Thymus (tissue), 11 donors: ENCODE measurements at regions not wholly inside any gene's neighbourhood (a gene's known extent, or its start where the extent isn't known, plus 50 kb on each side); places are given as distances from the start of the nearest gene placed in this dataset.
"Not testable (repeated sequence)": the region's sequence is repeated elsewhere in the genome, so short reads cannot be mapped to it uniquely, and the experiment has no call there.

Experiments
- DNase-seq, 9 donors: peaks; one replicate each; pipeline ENCODE4 v3.0.0-alpha.2; 2013; ENCODE audit warnings: low spot score in 9 of 9, low read depth in 6 of 9, missing footprints in 1 of 9
- H3K27ac ChIP-seq, 2 donors: one replicate each; pipeline ENCODE4 v1.5.1; 2013; ENCODE audit warnings: control low read depth in 1 of 2, low read depth in 1 of 2, low read length in 1 of 2, mild to moderate bottlenecking in 1 of 2, moderate library complexity in 1 of 2
- H3K27me3 ChIP-seq, 2 donors: one replicate each; pipeline ENCODE4 v1.5.1; 2013; ENCODE audit warnings: low read length in 1 of 2; ENCODE audit not compliant: control insufficient read depth in 2 of 2, insufficient read depth in 1 of 2
- H3K36me3 ChIP-seq, 2 donors: one replicate each; pipeline ENCODE4 v1.5.1; 2013; ENCODE audit warnings: low read length in 1 of 2, mild to moderate bottlenecking in 1 of 2, moderate library complexity in 1 of 2; ENCODE audit not compliant: control insufficient read depth in 2 of 2, insufficient read depth in 2 of 2
- H3K4me1 ChIP-seq, 2 donors: one replicate each; pipeline ENCODE4 v1.5.1; 2013; ENCODE audit warnings: low read length in 2 of 2; ENCODE audit not compliant: control insufficient read depth in 2 of 2, insufficient read depth in 2 of 2
- H3K4me3 ChIP-seq, 2 donors: one replicate each; pipeline ENCODE4 v1.5.1; 2013; ENCODE audit warnings: low read length in 2 of 2, control low read depth in 1 of 2, mild to moderate bottlenecking in 1 of 2
- H3K9me3 ChIP-seq, 2 donors: one replicate each; pipeline ENCODE4 v1.5.1; 2013; ENCODE audit warnings: low read length in 1 of 2, mild to moderate bottlenecking in 1 of 2; ENCODE audit not compliant: control insufficient read depth in 2 of 2, insufficient read depth in 1 of 2
- WGBS: extraction: QIAGEN DNeasy Blood & Tissue Kit; methylation state at CpG from one replicate; pipeline ENCODE4 v1.1.7; 2013; 5-methylcytosine and 5-hydroxymethylcytosine counted together
- donor health status: healthy.

- no peak for DNase-seq
- Histone ChIP-seq H3K27me3 (no peaks in the 10 kb centered on the region), H3K9me3 (no peaks in the 10 kb centered on the region), H3K4me1 (no peaks in the 10 kb centered on the region), H3K4me3 (no peak overlapping the region), H3K27ac (no peak overlapping the region), H3K36me3 (no peaks in the 10 kb centered on the region)
- 95% methylated on average over 6 of the region's 6 CpGs for WGBS
Measured at GRCh38 chr4:56156141-56156540, 207.4 kb downstream of the CEP135 start.

DNA sequence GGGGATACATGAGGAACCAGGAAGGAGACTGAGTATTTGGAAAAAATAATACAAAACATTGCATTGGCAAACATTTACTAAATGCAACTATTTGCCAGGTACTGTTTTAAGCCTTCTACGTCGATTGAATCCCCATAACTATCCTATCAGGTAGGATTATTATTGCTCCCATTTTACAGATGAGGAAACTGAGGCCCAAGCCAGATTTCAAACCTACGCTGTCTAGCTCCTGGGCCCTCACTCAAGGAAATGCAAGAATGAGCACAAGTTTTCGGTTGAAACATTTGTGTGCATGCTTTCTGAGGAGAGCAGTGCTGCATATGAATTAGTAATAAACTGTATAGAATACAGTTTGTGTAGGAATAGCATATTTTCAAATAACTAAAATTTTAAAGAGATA lies 206.7 kb downstream of the CEP135 start:
- no peaks in the 10 kb centered on the region for H3K36me3 ChIP-seq
- DNase-seq = no peak
- no peak overlapping the region for H3K27ac ChIP-seq
- no peaks in the 10 kb centered on the region for H3K4me1 ChIP-seq
- 99% methylated on average over 4 of the region's 4 CpGs for WGBS
- H3K4me3 ChIP-seq = no peak overlapping the region
- no peaks in the 10 kb centered on the region for H3K27me3 ChIP-seq
- H3K9me3 ChIP-seq = no peaks in the 10 kb centered on the region

GRCh38 chr4:56149591-56149990 lies 200.8 kb downstream of the CEP135 start:
- Histone ChIP-seq H3K36me3 (no peaks in the 10 kb centered on the region), H3K27me3 (no peaks in the 10 kb centered on the region), H3K4me1 (no peaks in the 10 kb centered on the region), H3K4me3 (no peak overlapping the region), H3K9me3 (no peaks in the 10 kb centered on the region), H3K27ac (no peak overlapping the region)
- WGBS = 50% methylated on average over 2 of the region's 2 CpGs
- DNase-seq = no peak

DNA sequence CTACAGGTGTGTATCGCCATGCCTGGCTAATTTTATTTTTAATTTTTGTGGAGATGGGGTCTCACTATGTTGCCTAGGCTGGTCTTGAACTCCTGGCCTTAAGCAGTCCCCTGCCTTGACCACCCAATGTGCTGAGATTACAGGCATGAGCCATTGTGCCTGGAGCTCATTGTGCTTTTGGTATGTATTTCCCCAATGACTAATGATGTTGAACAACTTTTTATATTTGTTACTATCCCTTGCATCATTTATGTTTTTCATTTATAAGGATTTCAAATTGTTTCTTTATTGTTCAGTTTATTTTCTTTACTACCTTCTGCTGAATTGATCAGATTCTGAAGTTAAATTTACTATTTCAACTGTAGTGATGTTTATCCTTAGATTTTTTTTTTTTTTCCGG lies 199.7 kb downstream of the CEP135 start:
- Histone ChIP-seq H3K4me3 (no peak overlapping the region), H3K27me3 (no peaks in the 10 kb centered on the region), H3K27ac (no peak overlapping the region), H3K9me3 (no peaks in the 10 kb centered on the region), H3K36me3 (no peaks in the 10 kb centered on the region), H3K4me1 (no peaks in the 10 kb centered on the region)
- DNase-seq = no peak
- WGBS = 96% methylated on average over 2 of the region's 2 CpGs

DNA sequence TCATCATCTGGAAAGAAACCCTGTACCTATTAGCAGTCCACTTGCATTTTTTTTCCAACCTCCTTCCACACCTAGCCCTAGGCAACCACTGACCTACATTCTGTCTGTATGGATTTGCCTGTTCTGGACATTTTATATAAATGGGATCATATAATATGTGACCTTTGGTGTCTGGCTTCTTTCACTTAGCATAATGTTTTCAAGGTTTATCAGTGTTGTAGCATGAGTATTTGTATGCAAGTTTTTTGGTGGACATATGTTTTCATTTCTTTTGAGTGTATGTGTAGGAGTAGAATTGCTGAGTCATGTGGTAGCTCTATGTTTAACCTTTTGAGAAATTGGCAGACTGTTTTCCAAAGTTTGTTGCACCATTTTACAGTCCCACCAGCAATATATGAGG lies 198.6 kb downstream of the CEP135 start:
- no peak overlapping the region for H3K4me3 ChIP-seq
- no peaks in the 10 kb centered on the region for H3K4me1 ChIP-seq
- no peaks in the 10 kb centered on the region for H3K27me3 ChIP-seq
- no peak overlapping the region for H3K27ac ChIP-seq
- H3K9me3 ChIP-seq = no peaks in the 10 kb centered on the region
- DNase-seq = no peak
- no peaks in the 10 kb centered on the region for H3K36me3 ChIP-seq

DNA sequence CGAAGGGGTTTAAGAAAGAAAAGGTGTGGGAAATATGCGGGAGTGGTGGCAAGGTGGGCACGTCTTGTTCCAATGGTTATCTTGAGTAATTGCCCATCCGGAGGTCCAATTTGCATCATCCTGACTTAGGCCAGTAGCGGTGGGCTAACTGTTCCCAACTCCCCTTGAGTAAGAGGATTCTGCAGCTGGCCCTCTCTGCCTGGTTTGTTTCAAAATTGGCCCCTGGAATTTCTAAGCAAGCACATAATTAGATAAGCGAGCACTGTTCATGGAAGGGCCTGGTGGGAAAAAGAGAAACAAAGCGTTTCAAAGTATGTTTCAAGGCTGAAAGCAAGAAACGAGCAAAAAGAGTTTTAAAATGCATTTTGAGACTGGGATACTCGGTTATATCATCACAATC lies 198.2 kb downstream of the CEP135 start:
- no peaks in the 10 kb centered on the region for H3K4me1 ChIP-seq
- no peak for DNase-seq
- H3K27ac ChIP-seq = no peak overlapping the region
- no peaks in the 10 kb centered on the region for H3K27me3 ChIP-seq
- H3K36me3 ChIP-seq = no peaks in the 10 kb centered on the region
- no peaks in the 10 kb centered on the region for H3K9me3 ChIP-seq
- H3K4me3 ChIP-seq = no peak overlapping the region
- 96% methylated on average over 9 of the region's 9 CpGs for WGBS

DNA sequence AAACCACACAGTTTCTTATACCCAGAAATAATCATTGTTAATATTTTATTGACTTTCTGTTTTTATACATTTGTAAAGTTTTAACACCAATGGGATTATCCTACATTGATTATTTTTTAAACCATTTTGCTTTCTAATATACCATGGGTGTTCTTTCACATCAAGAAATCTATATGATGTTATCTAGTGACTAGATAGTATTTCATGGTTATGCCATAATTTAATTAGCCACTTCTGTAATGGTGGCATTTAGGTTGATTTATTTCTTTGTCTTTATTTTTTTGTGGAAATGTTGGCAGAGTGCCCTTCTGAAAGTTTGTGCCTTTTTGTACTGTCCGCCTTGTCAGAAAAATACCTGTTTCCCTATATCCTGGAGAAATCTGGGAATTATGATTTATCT lies 193.3 kb downstream of the CEP135 start:
- Histone ChIP-seq H3K36me3 (no peaks in the 10 kb centered on the region), H3K4me3 (no peak overlapping the region), H3K9me3 (no peaks in the 10 kb centered on the region), H3K27me3 (no peaks in the 10 kb centered on the region), H3K27ac (no peak overlapping the region), H3K4me1 (no peaks in the 10 kb centered on the region)
- no peak for DNase-seq
- 94% methylated on average over 1 of the region's 1 CpG for WGBS

- H3K9me3 ChIP-seq = no peaks in the 10 kb centered on the region
- WGBS = 81% methylated on average over 1 of the region's 1 CpG
- no peaks in the 10 kb centered on the region for H3K4me1 ChIP-seq
- DNase-seq = no peak
- no peak overlapping the region for H3K27ac ChIP-seq
- no peak overlapping the region for H3K4me3 ChIP-seq
- no peaks in the 10 kb centered on the region for H3K36me3 ChIP-seq
- H3K27me3 ChIP-seq = no peaks in the 10 kb centered on the region
Measured at GRCh38 chr4:56139241-56139827, 190.6 kb downstream of the CEP135 start.

DNA sequence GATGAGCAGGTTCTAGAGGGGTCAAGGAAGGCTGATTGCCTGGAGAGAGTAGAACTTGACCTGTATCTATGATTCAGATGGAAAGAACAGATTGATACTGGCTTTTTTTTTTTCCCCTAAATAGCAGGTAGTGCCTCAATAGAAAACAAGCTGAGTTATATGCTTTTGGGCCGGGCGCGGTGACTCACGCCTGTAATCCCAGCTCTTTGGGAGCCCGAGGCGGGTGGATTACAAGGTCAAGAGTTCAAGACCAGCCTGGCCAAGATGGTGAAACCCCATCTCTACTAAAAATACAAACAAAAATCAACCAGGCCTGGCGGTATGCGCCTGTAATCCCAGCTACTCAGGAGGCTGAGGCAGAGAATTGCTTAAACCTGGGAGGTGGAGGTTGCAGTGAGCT lies 186.1 kb downstream of the CEP135 start:
- DNase-seq, H3K4me3 ChIP-seq, H3K36me3 ChIP-seq, H3K4me1 ChIP-seq, H3K9me3 ChIP-seq, H3K27me3 ChIP-seq, H3K27ac ChIP-seq: not testable (repeated sequence)
- WGBS = 96% methylated on average over 8 of the region's 8 CpGs

DNA sequence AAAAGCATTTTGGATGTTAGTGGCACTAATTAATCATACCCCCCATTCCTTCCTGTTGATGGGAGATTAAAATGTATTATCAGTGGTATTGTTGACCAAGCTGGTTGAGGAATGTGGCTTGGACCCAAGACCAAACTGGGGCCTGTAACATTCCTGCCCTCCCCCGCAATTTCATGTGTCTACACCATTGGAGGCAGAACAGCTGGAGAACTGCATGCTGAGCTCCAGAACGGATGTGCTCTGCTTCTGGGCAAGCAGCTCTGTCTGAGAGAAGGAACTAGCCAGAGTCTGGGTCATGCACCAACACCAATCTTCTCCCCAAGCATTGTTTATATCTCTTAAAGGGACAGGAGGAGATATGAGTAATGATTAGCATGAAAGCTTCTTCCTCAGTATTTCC lies 185.5 kb downstream of the CEP135 start:
- 82% methylated on average over 2 of the region's 2 CpGs for WGBS
- H3K27ac ChIP-seq = no peak overlapping the region

More for the DNA sequence above, 185.5 kb downstream of the CEP135 start:
- H3K27me3 ChIP-seq = no peaks in the 10 kb centered on the region
- H3K36me3 ChIP-seq = no peaks in the 10 kb centered on the region
- H3K9me3 ChIP-seq = no peaks in the 10 kb centered on the region
- DNase-seq = no peak
- no peak overlapping the region for H3K4me3 ChIP-seq
- no peaks in the 10 kb centered on the region for H3K4me1 ChIP-seq
